ENCODE measurements at regions not wholly inside any gene's neighbourhood (a gene's known extent, or its start where the extent isn't known, plus 50 kb on each side); places are given as distances from the start of the nearest gene placed in this dataset.

DNA sequence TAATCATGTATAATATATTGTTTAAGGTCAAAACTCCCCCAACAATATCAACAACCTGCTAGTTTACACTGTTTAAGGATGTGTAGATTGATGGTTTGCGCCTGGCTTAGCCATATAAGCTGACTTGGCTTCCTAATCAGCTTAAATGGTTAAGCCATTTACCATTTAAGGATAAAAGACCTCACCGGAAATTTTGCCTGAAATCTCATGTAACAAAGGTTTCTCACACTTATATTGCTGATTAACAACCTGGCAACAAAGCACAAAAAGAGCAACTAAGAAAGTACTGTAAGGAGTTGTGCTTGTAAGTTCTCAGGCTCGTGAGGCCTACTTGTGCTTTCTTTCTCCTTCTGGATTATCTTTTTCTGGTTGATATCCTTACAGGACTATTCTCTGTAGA, 485.2 kb downstream of the GABRG1 start:
- TF ChIP-seq ISL1 (CRISPR knock-in tag; IDR thresholded peaks at IDR 0.05): no peak
- no peak for TF ChIP-seq ZFP30 (CRISPR knock-in tag; IDR thresholded peaks at IDR 0.05)

Data from SK-N-SH treated with all-trans-retinoic acid at 6 μM for 48 hours (cell line).